ENCODE measurements at regions not wholly inside any gene's neighbourhood (a gene's known extent, or its start where the extent isn't known, plus 50 kb on each side); places are given as distances from the start of the nearest gene placed in this dataset.

GRCh38 chr3:72319194-72320094 lies 528.8 kb downstream of the SHQ1 start:
- CTCF ChIA-PET: no interaction called here
- Mint-ChIP-seq H3K9me3 (no peaks in the 10 kb centered on the region), H3K27me3 (no peaks in the 10 kb centered on the region), H3K4me1 (no peaks in the 10 kb centered on the region), H3K27ac (no peak overlapping the region), H3K4me3 (no peak overlapping the region), H3K36me3 (ENCODE audit: low read depth) (no peaks in the 10 kb centered on the region)
- POLR2A ChIA-PET: no interaction called here
- intact Hi-C loops (cut with micrococcal nuclease): no loop called here
- ATAC-seq (ENCODE audit: low read depth): no peak
- no peak for DNase-seq
- no peak for TF ChIP-seq CTCF (IDR thresholded peaks at IDR 0.05)

GRCh38 chr3:72318504-72319193 lies 529.6 kb downstream of the SHQ1 start:
- no peaks in the 10 kb centered on the region for H3K9me3 Mint-ChIP-seq
- no peak for TF ChIP-seq CTCF (IDR thresholded peaks at IDR 0.05)
- DNase-seq: no peak
- H3K27me3 Mint-ChIP-seq: no peaks in the 10 kb centered on the region
- ChIA-PET CTCF (no interaction called here), POLR2A (no interaction called here)
- no peaks in the 10 kb centered on the region for H3K36me3 Mint-ChIP-seq (ENCODE audit: low read depth)
- no peak overlapping the region for H3K4me3 Mint-ChIP-seq
- no peaks in the 10 kb centered on the region for H3K4me1 Mint-ChIP-seq
- intact Hi-C loops (cut with micrococcal nuclease): no loop called here
- no peak overlapping the region for H3K27ac Mint-ChIP-seq
- no peak for ATAC-seq (ENCODE audit: low read depth)

- ChIA-PET CTCF (no interaction called here), POLR2A (no interaction called here)
- Mint-ChIP-seq H3K4me1 (peaks cover 5% of the 10 kb centered on the region), H3K27me3 (no peaks in the 10 kb centered on the region), H3K36me3 (ENCODE audit: low read depth) (no peaks in the 10 kb centered on the region), H3K27ac (no peak overlapping the region), H3K9me3 (no peaks in the 10 kb centered on the region), H3K4me3 (no peak overlapping the region)
- DNase-seq: no peak
- intact Hi-C loops (cut with micrococcal nuclease): no loop called here
- ATAC-seq (ENCODE audit: low read depth): no peak
- no peak for TF ChIP-seq CTCF (IDR thresholded peaks at IDR 0.05)
Measured at GRCh38 chr3:72317491-72317890, 530.8 kb downstream of the SHQ1 start.

GRCh38 chr3:72316501-72317279 lies 531.6 kb downstream of the SHQ1 start:
- Mint-ChIP-seq H3K36me3 (ENCODE audit: low read depth) (no peaks in the 10 kb centered on the region), H3K4me1 (peaks cover 13% of the 10 kb centered on the region), H3K4me3 (no peak overlapping the region), H3K9me3 (no peaks in the 10 kb centered on the region), H3K27me3 (no peaks in the 10 kb centered on the region), H3K27ac (no peak overlapping the region)
- DNase-seq (no peak), ATAC-seq (ENCODE audit: low read depth) (no peak)
- ChIA-PET CTCF (no interaction called here), POLR2A (no interaction called here)
- no peak for TF ChIP-seq CTCF (IDR thresholded peaks at IDR 0.05)
- intact Hi-C loops (cut with micrococcal nuclease): no loop called here

GRCh38 chr3:72313308-72313707 lies 528.4 kb upstream of the PROK2 start:
- TF ChIP-seq CTCF (IDR thresholded peaks at IDR 0.05): no peak
- no peaks in the 10 kb centered on the region for H3K27me3 Mint-ChIP-seq
- ATAC-seq (ENCODE audit: low read depth) (no peak), DNase-seq (no peak)
- no peak overlapping the region for H3K4me3 Mint-ChIP-seq
- H3K4me1 Mint-ChIP-seq: peaks cover 46% of the 10 kb centered on the region
- intact Hi-C loops (cut with micrococcal nuclease): loop anchor here (5.0 kb wide), 1 partner anchor 134 kb away; the partner anchor contains the start of gene RYBP
- ChIA-PET POLR2A (no interaction called here), CTCF (no interaction called here)
- no peak overlapping the region for H3K27ac Mint-ChIP-seq
- H3K36me3 Mint-ChIP-seq (ENCODE audit: low read depth): no peaks in the 10 kb centered on the region
- no peaks in the 10 kb centered on the region for H3K9me3 Mint-ChIP-seq
